GM23338 (cell line): ENCODE measurements at regions not wholly inside any gene's neighbourhood (a gene's known extent, or its start where the extent isn't known, plus 50 kb on each side); places are given as distances from the start of the nearest gene placed in this dataset.

Experiments used
- ATAC-seq: fragments of 200-7000 bp; cut with Tn5 transposase; 3 replicates; pipeline ENCODE4 v1.9.1; 2020
- DNase-seq: peaks from one replicate; pipeline ENCODE4 v3.0.0-alpha.2; 2015; ENCODE audit warnings: low spot score
- H2AFZ ChIP-seq: fragments of 200-600 bp; sonication (generic); 2 replicates; pipeline ENCODE4 v1.8.0; 2016; ENCODE audit warnings: antibody characterized with exemption, mild to moderate bottlenecking, moderate library complexity
- H3F3A ChIP-seq: fragments of 200-600 bp; sonication (generic); replicated peaks from 2 replicates; pipeline ENCODE4 v1.8.0; 2017; ENCODE audit warnings: antibody characterized with exemption, mixed run types, low read depth
- H3K27ac ChIP-seq: fragments of 200-600 bp; sonication (generic); 2 replicates; pipeline ENCODE4 v1.6.1; 2016; ENCODE audit warnings: low read depth
- H3K27me3 ChIP-seq: fragments of 200-600 bp; sonication (generic); 2 replicates; pipeline ENCODE4 v1.8.0; 2016; ENCODE audit warnings: mild to moderate bottlenecking, mixed run types, moderate library complexity; ENCODE audit not compliant: insufficient read depth
- H3K36me3 ChIP-seq: fragments of 200-600 bp; sonication (generic); 2 replicates; pipeline ENCODE4 v1.8.0; 2016; ENCODE audit warnings: mild to moderate bottlenecking; ENCODE audit not compliant: insufficient read depth
- H3K4me1 ChIP-seq: fragments of 200-600 bp; sonication (generic); 2 replicates; pipeline ENCODE4 v1.8.0; 2016; ENCODE audit warnings: mild to moderate bottlenecking, moderate library complexity; ENCODE audit not compliant: insufficient read depth
- H3K4me2 ChIP-seq: fragments of 200-600 bp; sonication (generic); 2 replicates; pipeline ENCODE4 v1.7.1; 2017; ENCODE audit warnings: mixed run types
- H3K4me3 ChIP-seq: fragments of 200-600 bp; sonication (generic); 2 replicates; pipeline ENCODE4 v1.6.1; 2016; ENCODE audit warnings: mixed run types
- H3K79me2 ChIP-seq: fragments of 200-600 bp; sonication (generic); replicated peaks from 2 replicates; pipeline ENCODE4 v1.8.0; 2017; ENCODE audit warnings: mild to moderate bottlenecking; ENCODE audit not compliant: insufficient read depth
- H3K9me2 ChIP-seq: fragments of 200-600 bp; sonication (generic); 2 replicates; pipeline ENCODE4 v1.8.0; 2017; ENCODE audit not compliant: insufficient read depth
- H4K20me1 ChIP-seq: fragments of 200-600 bp; sonication (generic); replicated peaks from 2 replicates; pipeline ENCODE4 v1.8.0; 2017; ENCODE audit warnings: mild to moderate bottlenecking; ENCODE audit not compliant: insufficient read depth
- H3K27ac Mint-ChIP-seq: 2 replicates; pipeline ENCODE4 v1.8.0; 2020; ENCODE audit warnings: inconsistent platforms, mild to moderate bottlenecking, moderate library complexity, mixed read lengths
- H3K27me3 Mint-ChIP-seq: 3 replicates; pipeline ENCODE4 v1.8.0; 2022; ENCODE audit warnings: low read depth, mild to moderate bottlenecking, moderate library complexity, mixed read lengths, inconsistent platforms; ENCODE audit not compliant: insufficient read depth, poor library complexity
- H3K36me3 Mint-ChIP-seq: 3 replicates; pipeline ENCODE4 v1.8.0; 2021; ENCODE audit warnings: low read depth, mild to moderate bottlenecking, inconsistent platforms, moderate library complexity, mixed read lengths
- H3K4me1 Mint-ChIP-seq: 3 replicates; pipeline ENCODE4 v1.8.0; 2020; ENCODE audit warnings: mild to moderate bottlenecking, inconsistent platforms, mixed read lengths
- H3K4me3 Mint-ChIP-seq: 3 replicates; pipeline ENCODE4 v1.8.0; 2021; ENCODE audit warnings: moderate library complexity, mild to moderate bottlenecking, inconsistent platforms, mixed read lengths
- H3K9me3 Mint-ChIP-seq: 3 replicates; pipeline ENCODE4 v1.8.0; 2020; ENCODE audit warnings: moderate library complexity, mild to moderate bottlenecking, inconsistent platforms, mixed read lengths
- EZH2 ChIP-seq: fragments of 200-600 bp; sonication (generic); IDR thresholded peaks from one replicate; pipeline ENCODE4 v1.8.0; 2017; ENCODE audit warnings: antibody characterized with exemption, mild to moderate bottlenecking, low read depth; ENCODE audit not compliant: unreplicated experiment
- JUNB ChIP-seq: IDR thresholded peaks from one replicate; pipeline ENCODE4 v1.6.1; 2016; ENCODE audit warnings: antibody characterized with exemption; ENCODE audit not compliant: unreplicated experiment
- STAT1 ChIP-seq: IDR thresholded peaks from one replicate; pipeline ENCODE4 v1.6.1; 2016; ENCODE audit warnings: antibody characterized with exemption; ENCODE audit not compliant: unreplicated experiment
- ZNF114 ChIP-seq: fragments of 250-450 bp; sonication (Bioruptor Pico); IDR thresholded peaks from 2 replicates; pipeline ENCODE4 v1.5.0; 2020; ENCODE audit warnings: mild to moderate bottlenecking, moderate library complexity
- TF ChIP-seq, protein P1 (sequence below): fragments of 250-450 bp; sonication (Bioruptor Pico); IDR thresholded peaks from 2 replicates; pipeline ENCODE4 v1.5.0; 2020; ENCODE audit warnings: mild to moderate bottlenecking, moderate library complexity

DNA sequence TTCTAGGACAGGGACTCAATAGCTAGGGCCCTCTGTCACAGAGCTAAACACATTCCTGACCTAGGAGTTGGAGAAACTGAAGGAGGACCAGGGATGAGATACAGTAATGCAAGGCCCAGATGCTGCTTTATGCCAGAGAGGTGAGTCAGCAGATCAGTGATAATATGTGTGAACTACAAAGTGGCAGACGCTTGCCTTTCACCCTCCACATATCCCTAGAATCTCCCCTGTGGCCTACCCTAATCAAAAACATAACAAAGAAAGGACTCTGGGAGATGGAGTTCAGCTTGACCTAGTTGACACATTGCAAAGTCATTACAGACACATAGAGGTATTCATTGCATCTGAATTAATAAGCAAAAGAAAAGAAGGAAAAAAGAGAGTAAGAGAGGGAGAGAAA lies 417.6 kb upstream of the DYNLRB2 start (continued):
- TF ChIP-seq, protein P1, sequence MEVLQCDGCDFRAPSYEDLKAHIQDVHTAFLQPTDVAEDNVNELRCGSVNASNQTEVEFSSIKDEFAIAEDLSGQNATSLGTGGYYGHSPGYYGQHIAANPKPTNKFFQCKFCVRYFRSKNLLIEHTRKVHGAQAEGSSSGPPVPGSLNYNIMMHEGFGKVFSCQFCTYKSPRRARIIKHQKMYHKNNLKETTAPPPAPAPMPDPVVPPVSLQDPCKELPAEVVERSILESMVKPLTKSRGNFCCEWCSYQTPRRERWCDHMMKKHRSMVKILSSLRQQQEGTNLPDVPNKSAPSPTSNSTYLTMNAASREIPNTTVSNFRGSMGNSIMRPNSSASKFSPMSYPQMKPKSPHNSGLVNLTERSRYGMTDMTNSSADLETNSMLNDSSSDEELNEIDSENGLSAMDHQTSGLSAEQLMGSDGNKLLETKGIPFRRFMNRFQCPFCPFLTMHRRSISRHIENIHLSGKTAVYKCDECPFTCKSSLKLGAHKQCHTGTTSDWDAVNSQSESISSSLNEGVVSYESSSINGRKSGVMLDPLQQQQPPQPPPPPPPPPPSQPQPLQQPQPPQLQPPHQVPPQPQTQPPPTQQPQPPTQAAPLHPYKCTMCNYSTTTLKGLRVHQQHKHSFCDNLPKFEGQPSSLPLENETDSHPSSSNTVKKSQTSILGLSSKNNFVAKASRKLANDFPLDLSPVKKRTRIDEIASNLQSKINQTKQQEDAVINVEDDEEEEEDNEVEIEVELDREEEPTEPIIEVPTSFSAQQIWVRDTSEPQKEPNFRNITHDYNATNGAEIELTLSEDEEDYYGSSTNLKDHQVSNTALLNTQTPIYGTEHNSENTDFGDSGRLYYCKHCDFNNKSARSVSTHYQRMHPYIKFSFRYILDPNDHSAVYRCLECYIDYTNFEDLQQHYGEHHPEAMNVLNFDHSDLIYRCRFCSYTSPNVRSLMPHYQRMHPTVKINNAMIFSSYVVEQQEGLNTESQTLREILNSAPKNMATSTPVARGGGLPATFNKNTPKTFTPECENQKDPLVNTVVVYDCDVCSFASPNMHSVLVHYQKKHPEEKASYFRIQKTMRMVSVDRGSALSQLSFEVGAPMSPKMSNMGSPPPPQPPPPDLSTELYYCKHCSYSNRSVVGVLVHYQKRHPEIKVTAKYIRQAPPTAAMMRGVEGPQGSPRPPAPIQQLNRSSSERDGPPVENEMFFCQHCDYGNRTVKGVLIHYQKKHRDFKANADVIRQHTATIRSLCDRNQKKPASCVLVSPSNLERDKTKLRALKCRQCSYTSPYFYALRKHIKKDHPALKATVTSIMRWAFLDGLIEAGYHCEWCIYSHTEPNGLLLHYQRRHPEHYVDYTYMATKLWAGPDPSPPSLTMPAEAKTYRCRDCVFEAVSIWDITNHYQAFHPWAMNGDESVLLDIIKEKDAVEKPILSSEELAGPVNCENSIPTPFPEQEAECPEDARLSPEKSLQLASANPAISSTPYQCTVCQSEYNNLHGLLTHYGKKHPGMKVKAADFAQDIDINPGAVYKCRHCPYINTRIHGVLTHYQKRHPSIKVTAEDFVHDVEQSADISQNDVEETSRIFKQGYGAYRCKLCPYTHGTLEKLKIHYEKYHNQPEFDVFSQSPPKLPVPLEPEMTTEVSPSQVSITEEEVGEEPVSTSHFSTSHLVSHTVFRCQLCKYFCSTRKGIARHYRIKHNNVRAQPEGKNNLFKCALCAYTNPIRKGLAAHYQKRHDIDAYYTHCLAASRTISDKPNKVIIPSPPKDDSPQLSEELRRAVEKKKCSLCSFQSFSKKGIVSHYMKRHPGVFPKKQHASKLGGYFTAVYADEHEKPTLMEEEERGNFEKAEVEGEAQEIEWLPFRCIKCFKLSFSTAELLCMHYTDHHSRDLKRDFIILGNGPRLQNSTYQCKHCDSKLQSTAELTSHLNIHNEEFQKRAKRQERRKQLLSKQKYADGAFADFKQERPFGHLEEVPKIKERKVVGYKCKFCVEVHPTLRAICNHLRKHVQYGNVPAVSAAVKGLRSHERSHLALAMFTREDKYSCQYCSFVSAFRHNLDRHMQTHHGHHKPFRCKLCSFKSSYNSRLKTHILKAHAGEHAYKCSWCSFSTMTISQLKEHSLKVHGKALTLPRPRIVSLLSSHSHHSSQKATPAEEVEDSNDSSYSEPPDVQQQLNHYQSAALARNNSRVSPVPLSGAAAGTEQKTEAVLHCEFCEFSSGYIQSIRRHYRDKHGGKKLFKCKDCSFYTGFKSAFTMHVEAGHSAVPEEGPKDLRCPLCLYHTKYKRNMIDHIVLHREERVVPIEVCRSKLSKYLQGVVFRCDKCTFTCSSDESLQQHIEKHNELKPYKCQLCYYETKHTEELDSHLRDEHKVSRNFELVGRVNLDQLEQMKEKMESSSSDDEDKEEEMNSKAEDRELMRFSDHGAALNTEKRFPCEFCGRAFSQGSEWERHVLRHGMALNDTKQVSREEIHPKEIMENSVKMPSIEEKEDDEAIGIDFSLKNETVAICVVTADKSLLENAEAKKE (CRISPR knock-in tag) = no peak
- TF ChIP-seq JUNB (no peak), STAT1 (no peak)

DNA sequence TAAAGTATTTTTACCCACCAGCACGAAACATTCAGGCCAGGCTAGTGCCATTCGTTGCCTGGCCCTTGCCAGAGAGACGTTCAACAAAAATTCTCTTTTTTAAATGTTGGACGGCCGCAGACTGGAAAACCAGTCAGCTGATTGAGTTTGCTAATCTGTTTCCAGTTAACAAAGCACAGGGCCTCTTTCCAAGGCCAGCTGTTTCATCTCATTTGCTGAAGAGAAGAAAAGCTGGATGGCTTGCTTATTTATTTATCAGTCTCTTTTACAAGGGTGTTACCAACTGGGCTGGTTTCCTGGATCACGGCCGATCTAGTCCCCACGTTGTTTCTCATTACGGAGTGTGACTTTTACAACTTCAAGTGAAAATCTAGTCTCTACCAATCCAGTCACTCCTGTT lies 418.7 kb upstream of the DYNLRB2 start:
- H3K36me3 ChIP-seq = no peaks in the 10 kb centered on the region
- Mint-ChIP-seq H3K4me3 (no peak overlapping the region), H3K27ac (no peak overlapping the region), H3K9me3 (no peaks in the 10 kb centered on the region; the same call in 1 of the 3 replicates), H3K36me3 (no peaks in the 10 kb centered on the region), H3K27me3 (no peaks in the 10 kb centered on the region), H3K4me1 (no peaks in the 10 kb centered on the region)
- H2AFZ ChIP-seq = no peak overlapping the region
- H3K9me2 ChIP-seq = peaks cover 13% of the 10 kb centered on the region; the same call in 1 of the 2 replicates
- H3K4me3 ChIP-seq = no peak overlapping the region
- H4K20me1 ChIP-seq = no peaks in the 10 kb centered on the region
- no peak for ATAC-seq
- TF ChIP-seq, protein P1 (CRISPR knock-in tag) = no peak
- TF ChIP-seq ZNF114 (CRISPR knock-in tag) = no peak
- no peak for TF ChIP-seq EZH2
- no peaks in the 10 kb centered on the region for H3K4me1 ChIP-seq
- no peaks in the 10 kb centered on the region for H3F3A ChIP-seq
- no peak overlapping the region for H3K4me2 ChIP-seq
- no peaks in the 10 kb centered on the region for H3K79me2 ChIP-seq
- no peak overlapping the region for H3K27ac ChIP-seq
- no peak for DNase-seq
- H3K27me3 ChIP-seq = no peaks in the 10 kb centered on the region
